ENCODE measurements at regions not wholly inside any gene's neighbourhood (a gene's known extent, or its start where the extent isn't known, plus 50 kb on each side); places are given as distances from the start of the nearest gene placed in this dataset.

GRCh38 chr3:161560008-161560637, 63.5 kb downstream of the OTOL1 start:
- no peaks in the 10 kb centered on the region for H4K20me1 ChIP-seq (ENCODE audit: insufficient read depth, low read length, poor library complexity, severe bottlenecking)
- H3F3A ChIP-seq (ENCODE audit: low read depth): no peaks in the 10 kb centered on the region
- H3K9me2 ChIP-seq (replicated peaks; ENCODE audit: low read depth, low read length): no peaks in the 10 kb centered on the region
- H3K4me1 ChIP-seq (ENCODE audit: insufficient read depth, low read length, poor library complexity, severe bottlenecking): peaks cover 12% of the 10 kb centered on the region
- H3K36me3 ChIP-seq (ENCODE audit: insufficient read depth, low read length): no peaks in the 10 kb centered on the region
- no peaks in the 10 kb centered on the region for H3K79me2 ChIP-seq (ENCODE audit: insufficient read depth, low read length)
- no peaks in the 10 kb centered on the region for H3K9me3 ChIP-seq (ENCODE audit: insufficient read depth, low read depth, low read length)
- no peak overlapping the region for H3K9ac ChIP-seq (ENCODE audit: low read depth, low read length, poor library complexity, severe bottlenecking)
- no peak for TF ChIP-seq EZH2phosphoT487 (IDR thresholded peaks at IDR 0.05; ENCODE audit: borderline replicate concordance)
- TF ChIP-seq CTCF (conservative IDR thresholded peaks at IDR 0.05; ENCODE audit: low read length): peak; percentile 88
- no peak overlapping the region for H2AFZ ChIP-seq (ENCODE audit: low read length)
- H3K4me3 ChIP-seq (ENCODE audit: low read length, poor library complexity, severe bottlenecking): no peak overlapping the region
- no peak overlapping the region for H3K4me2 ChIP-seq (ENCODE audit: low read depth, low read length, poor library complexity, severe bottlenecking)
- H3K27me3 ChIP-seq (ENCODE audit: insufficient read depth, low read length, poor library complexity, severe bottlenecking): no peaks in the 10 kb centered on the region

- no peaks in the 10 kb centered on the region for H3K79me2 ChIP-seq (ENCODE audit: insufficient read depth, low read length)
- no peak overlapping the region for H3K4me2 ChIP-seq (ENCODE audit: low read depth, low read length, poor library complexity, severe bottlenecking)
- H3K27me3 ChIP-seq (ENCODE audit: insufficient read depth, low read length, poor library complexity, severe bottlenecking): no peaks in the 10 kb centered on the region
- H3K9me2 ChIP-seq (replicated peaks; ENCODE audit: low read depth, low read length): no peaks in the 10 kb centered on the region
- no peak overlapping the region for H3K9ac ChIP-seq (ENCODE audit: low read depth, low read length, poor library complexity, severe bottlenecking)
- no peaks in the 10 kb centered on the region for H3F3A ChIP-seq (ENCODE audit: low read depth)
- no peak overlapping the region for H2AFZ ChIP-seq (ENCODE audit: low read length)
- H3K4me1 ChIP-seq (ENCODE audit: insufficient read depth, low read length, poor library complexity, severe bottlenecking): no peaks in the 10 kb centered on the region
- TF ChIP-seq EZH2phosphoT487 (IDR thresholded peaks at IDR 0.05; ENCODE audit: borderline replicate concordance) (no peak), CTCF (conservative IDR thresholded peaks at IDR 0.05; ENCODE audit: low read length) (no peak)
- no peaks in the 10 kb centered on the region for H4K20me1 ChIP-seq (ENCODE audit: insufficient read depth, low read length, poor library complexity, severe bottlenecking)
- H3K36me3 ChIP-seq (ENCODE audit: insufficient read depth, low read length): no peaks in the 10 kb centered on the region
- H3K9me3 ChIP-seq (ENCODE audit: insufficient read depth, low read depth, low read length): no peaks in the 10 kb centered on the region
- H3K4me3 ChIP-seq (ENCODE audit: low read length, poor library complexity, severe bottlenecking): no peak overlapping the region
Measured at GRCh38 chr3:161567577-161568361, 71.2 kb downstream of the OTOL1 start.

DNA sequence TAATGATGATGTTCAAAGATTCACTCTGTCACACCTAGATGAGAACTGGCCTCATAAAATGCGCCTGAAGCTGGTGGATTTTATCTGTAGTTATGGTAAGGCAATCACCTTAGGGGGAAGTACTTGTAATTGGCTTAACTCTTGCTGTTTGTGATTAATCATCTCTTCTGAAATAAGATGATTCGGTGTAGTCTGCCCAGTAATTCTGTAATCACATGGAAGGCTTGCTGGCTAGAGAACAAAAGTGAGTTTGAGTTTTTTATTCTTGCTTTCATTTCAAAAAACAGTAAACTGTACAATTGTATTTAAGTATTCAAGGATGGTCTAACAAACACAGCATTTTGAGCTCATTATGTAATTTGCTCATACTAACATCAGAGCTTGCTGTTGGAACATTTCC, 72.1 kb downstream of the OTOL1 start:
- H3K36me3 ChIP-seq (ENCODE audit: insufficient read depth, low read length): no peaks in the 10 kb centered on the region
- no peaks in the 10 kb centered on the region for H3K27me3 ChIP-seq (ENCODE audit: insufficient read depth, low read length, poor library complexity, severe bottlenecking)
- TF ChIP-seq CTCF (conservative IDR thresholded peaks at IDR 0.05; ENCODE audit: low read length) (no peak), EZH2phosphoT487 (IDR thresholded peaks at IDR 0.05; ENCODE audit: borderline replicate concordance) (no peak)
- H3K9me2 ChIP-seq (replicated peaks; ENCODE audit: low read depth, low read length): no peaks in the 10 kb centered on the region
- H3K9ac ChIP-seq (ENCODE audit: low read depth, low read length, poor library complexity, severe bottlenecking): no peak overlapping the region
- no peak overlapping the region for H2AFZ ChIP-seq (ENCODE audit: low read length)
- H3K4me2 ChIP-seq (ENCODE audit: low read depth, low read length, poor library complexity, severe bottlenecking): no peak overlapping the region
- no peaks in the 10 kb centered on the region for H3F3A ChIP-seq (ENCODE audit: low read depth)
- H4K20me1 ChIP-seq (ENCODE audit: insufficient read depth, low read length, poor library complexity, severe bottlenecking): no peaks in the 10 kb centered on the region
- H3K79me2 ChIP-seq (ENCODE audit: insufficient read depth, low read length): no peaks in the 10 kb centered on the region
- H3K4me1 ChIP-seq (ENCODE audit: insufficient read depth, low read length, poor library complexity, severe bottlenecking): no peaks in the 10 kb centered on the region
- H3K9me3 ChIP-seq (ENCODE audit: insufficient read depth, low read depth, low read length): no peaks in the 10 kb centered on the region
- no peak overlapping the region for H3K4me3 ChIP-seq (ENCODE audit: low read length, poor library complexity, severe bottlenecking)

Measured in Loucy (cell line).